Ovary (tissue), 1 donor: ENCODE measurements at regions not wholly inside any gene's neighbourhood (a gene's known extent, or its start where the extent isn't known, plus 50 kb on each side); places are given as distances from the start of the nearest gene placed in this dataset.

Source experiments
- EP300 ChIP-seq: sonication (generic); formaldehyde crosslinking; IDR thresholded peaks from one replicate; pipeline ENCODE4 v1.6.1; 2017; ENCODE audit warnings: antibody characterized with exemption
- POLR2A ChIP-seq: fragments of 450-650 bp; IDR thresholded peaks from one replicate; pipeline ENCODE4 v1.6.1; 2017; ENCODE audit warnings: antibody characterized with exemption, mild to moderate bottlenecking, moderate library complexity

- TF ChIP-seq EP300 (no peak), POLR2A (no peak)
These were observed 248.0 kb upstream of the KCNIP4 start for GRCh38 chr4:22196551-22196950.
